ENCODE measurements at regions not wholly inside any gene's neighbourhood (a gene's known extent, or its start where the extent isn't known, plus 50 kb on each side); places are given as distances from the start of the nearest gene placed in this dataset.
"Not testable (repeated sequence)": the region's sequence is repeated elsewhere in the genome, so short reads cannot be mapped to it uniquely, and the experiment has no call there.

- DNase-seq = no peak
Observed at GRCh38 chr5:6321078-6321477, 57.3 kb downstream of the MED10 start.

GRCh38 chr5:6319116-6319515, 59.2 kb downstream of the MED10 start:
- DNase-seq = no peak

- no peak for DNase-seq
Observed at GRCh38 chr5:6317116-6317798, 61.1 kb downstream of the MED10 start.

GRCh38 chr5:6315580-6315979, 62.8 kb downstream of the MED10 start:
- DNase-seq = no peak

- no peak for DNase-seq
Observed at GRCh38 chr5:6311568-6312501, 66.5 kb downstream of the MED10 start.

- DNase-seq = no peak
Observed at GRCh38 chr5:6309949-6310348, 68.4 kb downstream of the MED10 start.

- DNase-seq = no peak
Observed at GRCh38 chr5:6308683-6309082, 69.7 kb downstream of the MED10 start.

- no peak for DNase-seq
Observed at GRCh38 chr5:6307304-6307703, 71.0 kb downstream of the MED10 start.

GRCh38 chr5:6305853-6306252, 72.5 kb downstream of the MED10 start:
- DNase-seq = no peak

GRCh38 chr5:6302684-6303083, 75.7 kb downstream of the MED10 start:
- DNase-seq = no peak

GRCh38 chr5:6302075-6302474, 76.3 kb downstream of the MED10 start:
- no peak for DNase-seq

- no peak for DNase-seq
Observed at GRCh38 chr5:6296524-6296923, 81.8 kb downstream of the MED10 start.

- DNase-seq = peak in 1 of 2 donors; percentile 24
Observed at GRCh38 chr5:6291961-6292360, 86.4 kb downstream of the MED10 start.

GRCh38 chr5:6289239-6289638, 89.1 kb downstream of the MED10 start:
- no peak for DNase-seq

- DNase-seq = no peak
Observed at GRCh38 chr5:6287176-6287575, 91.2 kb downstream of the MED10 start.

GRCh38 chr5:6286404-6286803, 91.9 kb downstream of the MED10 start:
- no peak for DNase-seq

GRCh38 chr5:6284491-6284890, 93.9 kb downstream of the MED10 start:
- not testable (repeated sequence) for DNase-seq

- DNase-seq = no peak
Observed at GRCh38 chr5:6282352-6282751, 96.0 kb downstream of the MED10 start.

- DNase-seq = no peak
Observed at GRCh38 chr5:6281818-6282217, 96.5 kb downstream of the MED10 start.

GRCh38 chr5:6280425-6281100, 97.8 kb downstream of the MED10 start:
- no peak for DNase-seq

- DNase-seq = no peak
Observed at GRCh38 chr5:6279607-6280006, 98.7 kb downstream of the MED10 start.

- no peak for DNase-seq
Observed at GRCh38 chr5:6274846-6275543, 103.4 kb downstream of the MED10 start.

GRCh38 chr5:6273749-6274148, 104.6 kb downstream of the MED10 start:
- DNase-seq = no peak
